ENCODE measurements at regions not wholly inside any gene's neighbourhood (a gene's known extent, or its start where the extent isn't known, plus 50 kb on each side); places are given as distances from the start of the nearest gene placed in this dataset.

GRCh38 chr15:35914573-35914972, 368.6 kb upstream of the DPH6 start:
- peaks cover 8% of the 10 kb centered on the region for H3K4me1 Mint-ChIP-seq
- H3K9me3 Mint-ChIP-seq: peaks cover 26% of the 10 kb centered on the region
- H3K27ac Mint-ChIP-seq: no peak overlapping the region
- DNase-seq: no peak
- peaks cover 7% of the 10 kb centered on the region for H3K36me3 Mint-ChIP-seq (ENCODE audit: low read depth)
- no peak for TF ChIP-seq CTCF (IDR thresholded peaks at IDR 0.05)
- no peak overlapping the region for H3K4me3 Mint-ChIP-seq
- H3K27me3 Mint-ChIP-seq (ENCODE audit: low read depth, poor library complexity): peaks cover 8% of the 10 kb centered on the region

GRCh38 chr15:35921046-35921445, 375.1 kb upstream of the DPH6 start:
- no peaks in the 10 kb centered on the region for H3K4me1 Mint-ChIP-seq
- H3K27me3 Mint-ChIP-seq (ENCODE audit: low read depth, poor library complexity): peaks cover 4% of the 10 kb centered on the region
- no peak overlapping the region for H3K27ac Mint-ChIP-seq
- no peak for DNase-seq
- H3K4me3 Mint-ChIP-seq: no peak overlapping the region
- no peak for TF ChIP-seq CTCF (IDR thresholded peaks at IDR 0.05)
- no peaks in the 10 kb centered on the region for H3K36me3 Mint-ChIP-seq (ENCODE audit: low read depth)
- H3K9me3 Mint-ChIP-seq: peaks cover 3% of the 10 kb centered on the region

GRCh38 chr15:35925275-35926006, 379.5 kb upstream of the DPH6 start:
- H3K4me3 Mint-ChIP-seq: no peak overlapping the region
- H3K4me1 Mint-ChIP-seq: peaks cover 18% of the 10 kb centered on the region
- TF ChIP-seq CTCF (IDR thresholded peaks at IDR 0.05): no peak
- no peak for DNase-seq
- no peaks in the 10 kb centered on the region for H3K36me3 Mint-ChIP-seq (ENCODE audit: low read depth)
- H3K27me3 Mint-ChIP-seq (ENCODE audit: low read depth, poor library complexity): no peaks in the 10 kb centered on the region
- H3K27ac Mint-ChIP-seq: no peak overlapping the region
- H3K9me3 Mint-ChIP-seq: no peaks in the 10 kb centered on the region

- DNase-seq: no peak
- no peaks in the 10 kb centered on the region for H3K27me3 Mint-ChIP-seq (ENCODE audit: low read depth, poor library complexity)
- TF ChIP-seq CTCF (IDR thresholded peaks at IDR 0.05): no peak
- no peaks in the 10 kb centered on the region for H3K9me3 Mint-ChIP-seq
- no peak overlapping the region for H3K4me3 Mint-ChIP-seq
- H3K27ac Mint-ChIP-seq: no peak overlapping the region
- peaks cover 20% of the 10 kb centered on the region for H3K4me1 Mint-ChIP-seq
- no peaks in the 10 kb centered on the region for H3K36me3 Mint-ChIP-seq (ENCODE audit: low read depth)
Measured at GRCh38 chr15:35926007-35926380, 380.0 kb upstream of the DPH6 start.

- Mint-ChIP-seq H3K4me1 (peaks cover 20% of the 10 kb centered on the region), H3K27ac (peak overlapping the region; percentile 44), H3K36me3 (ENCODE audit: low read depth) (no peaks in the 10 kb centered on the region), H3K4me3 (no peak overlapping the region), H3K9me3 (no peaks in the 10 kb centered on the region), H3K27me3 (ENCODE audit: low read depth, poor library complexity) (no peaks in the 10 kb centered on the region)
- DNase-seq: no peak
- TF ChIP-seq CTCF (IDR thresholded peaks at IDR 0.05): no peak
Measured at GRCh38 chr15:35928847-35929246, 382.9 kb upstream of the DPH6 start.
